Activated naive CD8-positive, alpha-beta T cell treated with anti-CD3 and anti-CD28 coated beads, Interleukin-2, amount 50 U/mL, for 24 hours (primary cell): ENCODE measurements at regions not wholly inside any gene's neighbourhood (a gene's known extent, or its start where the extent isn't known, plus 50 kb on each side); places are given as distances from the start of the nearest gene placed in this dataset.

Experiments used
- ATAC-seq: fragments of 150-1000 bp; cut with Tn5 transposase; one replicate; pipeline ENCODE4 v1.10.0; 2021
- DNase-seq: peaks from one replicate; pipeline ENCODE4 v3.0.0; 2021
- H3K27ac Mint-ChIP-seq: one replicate; pipeline ENCODE4 v1.8.0; 2021; ENCODE audit warnings: mild to moderate bottlenecking, mixed read lengths
- H3K27me3 Mint-ChIP-seq: one replicate; pipeline ENCODE4 v1.8.0; 2021; ENCODE audit warnings: mixed read lengths
- H3K36me3 Mint-ChIP-seq: one replicate; pipeline ENCODE4 v1.8.0; 2021; ENCODE audit warnings: low read depth, mixed read lengths
- H3K4me1 Mint-ChIP-seq: one replicate; pipeline ENCODE4 v1.8.0; 2021; ENCODE audit warnings: mixed read lengths
- H3K4me3 Mint-ChIP-seq: one replicate; pipeline ENCODE4 v1.8.0; 2021; ENCODE audit warnings: mild to moderate bottlenecking, moderate library complexity, mixed read lengths
- H3K9me3 Mint-ChIP-seq: one replicate; pipeline ENCODE4 v1.8.0; 2021; ENCODE audit warnings: mixed read lengths

DNA sequence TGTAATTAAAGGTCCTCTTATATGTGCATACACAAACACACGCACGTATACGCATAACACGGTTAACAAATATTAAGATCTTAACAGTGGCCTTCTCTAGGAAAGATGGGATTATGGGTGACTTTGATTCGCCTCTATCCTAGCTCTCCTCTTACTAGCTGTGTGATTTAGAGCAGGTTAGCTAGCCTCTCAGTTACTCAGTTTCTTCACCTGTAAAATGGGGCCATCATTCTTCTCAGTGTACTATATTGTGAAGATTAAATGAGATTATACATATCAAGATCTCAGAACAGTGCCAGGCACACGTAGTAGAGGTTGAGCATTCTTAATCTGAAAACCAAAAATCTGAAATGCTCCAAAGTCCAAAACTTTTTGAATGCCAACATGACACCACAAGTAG, 159.3 kb downstream of the BCOR start:
- ATAC-seq (no peak), DNase-seq (no peak)
- no peaks in the 10 kb centered on the region for H3K36me3 Mint-ChIP-seq
- peaks cover 12% of the 10 kb centered on the region for H3K4me1 Mint-ChIP-seq
- H3K9me3 Mint-ChIP-seq = peaks cover 4% of the 10 kb centered on the region
- H3K27me3 Mint-ChIP-seq = no peaks in the 10 kb centered on the region
- no peak overlapping the region for H3K4me3 Mint-ChIP-seq
- H3K27ac Mint-ChIP-seq = no peak overlapping the region

DNA sequence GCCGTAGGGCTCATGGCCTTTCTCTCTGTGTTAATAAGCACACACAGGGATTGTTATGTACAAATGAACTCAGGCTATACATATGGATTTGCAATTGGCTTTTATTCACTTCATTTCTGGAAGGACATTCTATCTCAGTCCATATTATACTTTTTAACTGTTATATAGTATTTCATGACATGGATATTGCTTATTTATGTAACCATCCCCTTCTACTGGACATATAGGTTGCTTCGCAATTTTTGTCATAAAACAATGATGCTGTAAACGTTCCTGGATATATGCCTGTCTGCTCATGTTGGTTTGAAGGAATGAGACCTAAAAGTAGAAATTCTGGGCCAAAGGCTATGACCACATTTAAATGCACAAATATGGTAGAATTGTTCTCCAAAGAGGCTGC, 158.1 kb downstream of the BCOR start:
- peaks cover 12% of the 10 kb centered on the region for H3K4me1 Mint-ChIP-seq
- DNase-seq = no peak
- H3K4me3 Mint-ChIP-seq = no peak overlapping the region
- H3K27me3 Mint-ChIP-seq = no peaks in the 10 kb centered on the region
- ATAC-seq = no peak
- H3K36me3 Mint-ChIP-seq = no peaks in the 10 kb centered on the region
- no peak overlapping the region for H3K27ac Mint-ChIP-seq
- peaks cover 4% of the 10 kb centered on the region for H3K9me3 Mint-ChIP-seq

DNA sequence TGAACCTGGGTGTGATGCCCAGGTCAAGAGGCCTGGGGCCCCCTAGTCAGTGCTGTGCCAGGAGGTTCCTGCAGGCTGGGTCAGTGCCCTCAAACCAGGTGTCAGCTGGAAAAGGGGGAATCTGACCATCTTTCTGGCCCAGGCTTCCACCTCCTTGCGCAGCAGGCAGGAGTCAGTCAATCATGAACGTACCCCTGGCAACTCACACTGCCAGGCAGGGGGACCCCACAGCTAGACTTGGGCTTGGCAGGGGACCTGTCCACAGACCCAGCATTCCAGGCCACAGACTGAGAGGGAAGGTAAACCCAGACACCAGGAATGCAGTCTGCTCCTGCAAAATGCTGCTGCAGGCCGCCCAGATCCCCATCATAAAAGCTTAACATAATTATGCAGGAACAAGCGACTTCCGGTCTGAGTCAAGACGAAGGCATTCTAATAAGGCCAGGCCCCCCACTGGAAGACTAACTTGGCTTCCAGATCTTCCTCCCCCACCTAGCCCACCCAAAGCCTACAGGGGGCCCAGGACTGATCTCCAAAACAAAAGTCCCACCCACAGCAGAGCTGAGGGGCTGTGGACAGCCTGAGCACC, 156.3 kb downstream of the BCOR start:
- DNase-seq = no peak
- Mint-ChIP-seq H3K36me3 (no peaks in the 10 kb centered on the region), H3K9me3 (peaks cover 4% of the 10 kb centered on the region), H3K4me3 (no peak overlapping the region), H3K4me1 (peaks cover 11% of the 10 kb centered on the region), H3K27me3 (no peaks in the 10 kb centered on the region), H3K27ac (no peak overlapping the region)
- ATAC-seq = no peak

DNA sequence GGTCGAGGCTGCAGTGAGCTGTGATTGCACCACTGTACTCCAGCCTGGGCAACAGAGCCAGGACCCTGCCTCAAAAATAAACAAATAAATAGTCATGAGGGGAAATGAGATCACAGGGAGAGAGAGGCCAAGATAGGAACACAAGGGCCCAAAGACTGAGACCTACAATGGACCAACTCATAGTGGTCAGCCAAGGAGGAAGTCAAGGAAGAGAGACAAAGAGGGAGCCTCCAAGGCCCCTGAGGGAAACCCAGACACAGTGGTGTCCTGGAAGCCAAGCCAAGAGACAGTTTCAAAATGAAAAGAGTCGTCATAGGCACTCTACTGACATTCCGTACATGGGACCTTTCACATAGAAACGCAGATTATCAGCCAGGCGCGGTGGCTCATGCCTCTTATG, 153.3 kb downstream of the BCOR start:
- Mint-ChIP-seq H3K27ac (no peak overlapping the region), H3K4me3 (no peak overlapping the region), H3K27me3 (no peaks in the 10 kb centered on the region), H3K4me1 (peaks cover 1% of the 10 kb centered on the region), H3K36me3 (no peaks in the 10 kb centered on the region), H3K9me3 (peaks cover 4% of the 10 kb centered on the region)
- no peak for DNase-seq
- no peak for ATAC-seq

DNA sequence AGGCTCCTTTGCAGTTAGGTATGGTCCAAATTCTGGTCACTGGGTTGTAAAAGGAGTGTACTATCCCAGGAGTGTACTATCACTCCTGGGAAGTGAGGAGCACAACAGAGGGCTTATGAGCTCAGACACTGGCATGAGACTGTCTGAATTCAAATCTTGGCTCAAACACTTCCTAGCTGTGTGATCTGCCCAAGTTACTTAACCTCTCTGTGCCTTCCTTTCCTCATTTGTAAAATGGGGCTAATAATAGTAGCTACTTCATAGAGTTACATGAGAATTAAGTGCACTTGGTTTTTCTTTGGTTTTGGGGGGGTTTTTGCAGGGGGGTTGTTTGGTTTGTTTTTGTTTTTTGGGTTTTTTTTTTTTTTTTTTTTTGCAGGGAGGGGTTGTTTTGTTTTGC, 152.0 kb downstream of the BCOR start:
- H3K27me3 Mint-ChIP-seq = no peaks in the 10 kb centered on the region
- H3K9me3 Mint-ChIP-seq = peaks cover 4% of the 10 kb centered on the region
- H3K4me1 Mint-ChIP-seq = peaks cover 1% of the 10 kb centered on the region
- no peaks in the 10 kb centered on the region for H3K36me3 Mint-ChIP-seq
- no peak overlapping the region for H3K27ac Mint-ChIP-seq
- H3K4me3 Mint-ChIP-seq = no peak overlapping the region
- DNase-seq (no peak), ATAC-seq (no peak)

DNA sequence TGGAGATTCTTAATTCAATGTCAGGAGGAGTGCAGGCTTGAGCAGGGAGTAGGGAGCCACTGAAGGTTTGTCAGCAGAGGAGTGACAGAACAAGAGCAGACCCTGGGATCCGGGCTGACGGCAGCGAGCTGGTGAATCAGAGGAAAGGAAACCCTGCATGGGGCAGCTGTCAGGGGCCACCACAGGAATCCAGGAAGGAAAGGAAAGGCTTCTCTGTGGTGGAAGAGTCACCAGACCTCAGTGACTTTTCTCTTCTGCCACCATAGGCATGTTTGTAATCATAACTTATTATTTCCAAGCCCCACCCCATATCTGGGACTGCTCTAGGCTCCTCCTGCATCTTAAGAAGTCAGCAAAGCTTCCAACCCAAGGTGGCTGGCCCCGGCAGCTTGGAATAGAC, 150.9 kb downstream of the BCOR start:
- DNase-seq (no peak), ATAC-seq (no peak)
- Mint-ChIP-seq H3K4me1 (peaks cover 1% of the 10 kb centered on the region), H3K27ac (no peak overlapping the region), H3K4me3 (no peak overlapping the region), H3K9me3 (peaks cover 4% of the 10 kb centered on the region), H3K27me3 (no peaks in the 10 kb centered on the region), H3K36me3 (no peaks in the 10 kb centered on the region)

DNA sequence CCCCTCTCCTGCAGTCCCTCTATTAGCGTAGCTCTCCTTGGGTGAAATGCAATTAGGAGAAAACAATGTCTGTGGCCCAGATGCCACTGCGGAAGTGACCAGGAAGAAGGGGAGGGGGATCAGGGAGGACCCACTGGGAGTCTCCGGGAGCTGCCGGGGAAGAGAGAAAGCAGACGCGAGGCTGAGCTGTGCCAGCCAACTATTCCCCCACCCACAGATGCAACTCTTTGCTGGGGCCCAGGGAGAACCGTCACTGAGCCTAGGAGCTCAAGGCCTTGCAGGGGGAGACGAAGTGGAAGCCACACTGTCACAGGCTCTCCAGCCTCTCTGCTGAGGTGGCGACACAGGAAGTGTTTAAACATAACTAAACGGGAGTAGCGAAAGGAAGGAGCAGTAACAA, 149.2 kb downstream of the BCOR start:
- H3K4me3 Mint-ChIP-seq = no peak overlapping the region
- no peaks in the 10 kb centered on the region for H3K9me3 Mint-ChIP-seq
- DNase-seq = no peak
- peaks cover 1% of the 10 kb centered on the region for H3K4me1 Mint-ChIP-seq
- H3K27ac Mint-ChIP-seq = no peak overlapping the region
- H3K36me3 Mint-ChIP-seq = no peaks in the 10 kb centered on the region
- ATAC-seq = no peak
- H3K27me3 Mint-ChIP-seq = no peaks in the 10 kb centered on the region

DNA sequence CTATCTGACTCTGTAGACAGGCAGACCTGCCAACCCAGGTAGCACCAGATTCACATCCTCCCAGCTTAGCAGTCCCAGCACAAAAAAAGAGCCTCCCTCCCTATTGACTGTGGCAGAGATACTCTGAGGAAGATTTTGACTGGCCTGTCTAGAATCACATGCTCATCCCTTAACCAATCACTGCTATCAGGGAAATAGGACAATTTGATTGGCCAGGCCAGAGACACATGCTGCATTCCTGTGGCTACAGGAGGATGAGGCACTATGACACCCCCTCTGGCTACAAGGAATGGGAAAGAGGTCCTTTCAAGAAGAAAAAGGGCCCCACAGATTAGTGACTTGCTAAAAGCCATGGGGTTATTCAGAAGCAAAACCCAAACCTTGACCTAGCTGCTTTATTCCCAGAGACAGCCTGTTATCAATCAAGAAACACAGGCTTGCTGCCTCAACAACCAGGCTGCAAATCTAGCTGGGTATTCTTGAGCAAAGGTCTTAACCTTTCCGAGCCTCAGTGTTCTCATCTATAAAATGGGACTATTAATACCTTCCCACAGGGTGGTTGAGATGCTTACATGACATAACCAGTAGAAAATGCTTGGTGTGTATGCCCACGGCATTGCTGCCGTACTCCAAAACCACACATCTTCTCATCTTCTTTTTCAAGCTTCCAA, 147.6 kb downstream of the BCOR start:
- DNase-seq (no peak), ATAC-seq (no peak)
- Mint-ChIP-seq H3K9me3 (no peaks in the 10 kb centered on the region), H3K4me1 (peaks cover 4% of the 10 kb centered on the region), H3K4me3 (no peak overlapping the region), H3K36me3 (no peaks in the 10 kb centered on the region), H3K27me3 (no peaks in the 10 kb centered on the region), H3K27ac (no peak overlapping the region)

DNA sequence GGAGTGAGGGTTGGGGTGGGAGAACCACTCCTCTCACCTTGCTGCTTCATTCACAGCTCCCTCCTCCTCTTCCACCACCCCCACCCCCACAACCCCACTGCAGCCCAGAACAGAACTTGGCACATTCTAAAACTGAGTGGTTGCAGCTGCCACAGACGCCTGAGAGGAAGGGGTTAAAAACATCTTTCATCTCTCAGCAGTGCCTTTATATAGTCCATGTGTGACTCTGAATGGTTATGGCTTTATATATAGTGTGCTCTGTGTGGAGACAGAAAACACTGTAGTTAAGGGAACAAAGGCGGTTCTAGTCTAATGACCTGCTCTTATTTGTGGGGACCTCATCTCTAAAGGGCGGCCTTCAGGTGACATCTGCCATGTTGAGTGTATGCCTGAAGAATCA, 144.8 kb downstream of the BCOR start:
- Mint-ChIP-seq H3K27ac (no peak overlapping the region), H3K9me3 (no peaks in the 10 kb centered on the region), H3K4me3 (no peak overlapping the region), H3K4me1 (peaks cover 4% of the 10 kb centered on the region), H3K36me3 (no peaks in the 10 kb centered on the region), H3K27me3 (no peaks in the 10 kb centered on the region)
- ATAC-seq (no peak), DNase-seq (no peak)

DNA sequence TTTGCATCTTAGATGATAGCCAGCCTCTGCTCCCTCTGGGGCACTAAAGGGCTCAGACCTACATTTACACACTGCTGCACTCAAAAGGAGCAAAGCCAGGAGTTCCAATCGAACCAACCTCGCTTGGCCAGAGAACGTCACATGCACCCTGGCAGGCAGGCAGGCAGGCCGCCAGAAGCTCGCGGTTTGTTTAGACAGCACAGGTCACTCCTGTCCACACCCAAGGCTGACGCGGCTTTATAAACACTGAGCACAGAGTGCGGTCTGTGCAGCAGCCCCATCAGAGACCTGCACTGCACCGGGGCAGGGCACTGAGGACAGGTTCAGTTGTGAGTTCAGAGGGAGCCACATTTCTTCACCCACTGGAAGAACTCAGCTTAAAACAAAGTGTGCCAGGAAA, 143.9 kb downstream of the BCOR start:
- no peaks in the 10 kb centered on the region for H3K27me3 Mint-ChIP-seq
- H3K27ac Mint-ChIP-seq = no peak overlapping the region
- DNase-seq (no peak), ATAC-seq (no peak)
- H3K36me3 Mint-ChIP-seq = no peaks in the 10 kb centered on the region
- H3K9me3 Mint-ChIP-seq = no peaks in the 10 kb centered on the region
- peaks cover 2% of the 10 kb centered on the region for H3K4me1 Mint-ChIP-seq
- H3K4me3 Mint-ChIP-seq = no peak overlapping the region

DNA sequence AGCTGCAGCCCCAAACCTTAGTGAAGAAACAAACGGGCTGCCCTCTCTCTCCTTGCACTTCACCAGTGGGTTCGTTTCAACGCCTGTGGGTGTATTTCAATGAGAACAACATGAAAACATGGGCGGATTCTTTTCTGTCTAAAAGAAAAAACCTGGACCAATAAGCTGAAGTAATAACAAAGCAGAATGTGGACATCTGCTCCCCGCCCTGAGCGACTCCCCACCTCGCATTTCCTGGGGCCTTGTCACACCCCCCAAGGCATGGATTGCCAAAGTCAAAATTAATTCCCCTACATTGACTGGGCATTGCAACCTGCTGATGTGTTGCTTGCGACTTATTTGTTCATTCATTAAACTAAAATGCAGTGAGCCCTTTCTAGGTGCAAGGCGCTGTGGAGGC, 142.9 kb downstream of the BCOR start:
- Mint-ChIP-seq H3K27me3 (no peaks in the 10 kb centered on the region), H3K27ac (no peak overlapping the region), H3K36me3 (no peaks in the 10 kb centered on the region), H3K9me3 (no peaks in the 10 kb centered on the region), H3K4me3 (no peak overlapping the region), H3K4me1 (peaks cover 2% of the 10 kb centered on the region)
- no peak for DNase-seq
- no peak for ATAC-seq

DNA sequence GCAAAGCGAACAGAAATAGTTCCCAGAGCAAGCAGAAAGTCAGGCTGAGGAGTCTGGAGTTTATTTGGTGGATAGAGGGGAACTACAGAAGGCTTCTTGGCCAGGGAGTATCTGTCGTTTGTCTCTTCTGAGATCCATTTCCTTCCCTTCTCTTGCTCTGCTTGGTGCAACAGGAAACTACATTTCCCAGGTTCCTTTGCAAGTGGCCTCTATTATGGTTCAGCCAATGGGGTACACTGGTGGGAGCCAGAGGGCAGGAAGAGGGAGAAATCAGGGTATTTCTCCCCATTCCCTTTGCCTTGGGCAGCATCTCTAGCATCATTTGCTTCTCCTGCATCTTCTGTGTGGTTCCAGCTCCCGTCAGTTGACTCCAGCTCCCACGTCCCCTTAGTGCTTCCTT, 142.1 kb downstream of the BCOR start:
- Mint-ChIP-seq H3K27me3 (no peaks in the 10 kb centered on the region), H3K4me1 (peaks cover 2% of the 10 kb centered on the region), H3K4me3 (no peak overlapping the region), H3K9me3 (no peaks in the 10 kb centered on the region), H3K36me3 (no peaks in the 10 kb centered on the region), H3K27ac (no peak overlapping the region)
- ATAC-seq = no peak
- no peak for DNase-seq

DNA sequence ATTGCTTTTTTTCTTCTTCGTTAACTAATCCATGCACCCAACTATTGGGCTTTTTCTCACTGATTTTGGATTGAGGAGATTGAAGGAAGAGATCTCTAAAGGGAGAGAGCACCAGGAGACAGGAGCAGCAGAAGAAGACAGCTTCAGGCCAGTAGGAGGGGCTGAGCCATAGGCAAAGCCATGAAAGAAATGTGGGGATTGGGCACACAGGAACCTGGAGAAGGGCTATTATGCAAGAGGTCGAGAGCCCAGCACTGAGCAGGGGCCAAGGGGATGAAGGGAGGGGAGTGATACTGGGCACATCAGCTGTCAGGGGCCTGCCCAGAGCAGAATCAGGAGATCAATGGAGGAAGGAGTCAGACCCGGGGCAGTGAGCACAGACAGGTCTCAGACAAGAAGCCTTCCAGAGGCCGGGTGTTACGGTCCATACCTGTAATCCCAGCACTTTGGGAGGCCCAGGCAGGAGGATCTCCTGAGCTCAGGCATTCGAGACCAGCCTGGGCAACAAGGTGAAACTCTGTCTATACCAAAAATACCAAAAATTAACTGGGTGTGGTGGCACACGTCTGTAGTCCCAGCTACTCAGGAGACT, 140.9 kb downstream of the BCOR start:
- H3K9me3 Mint-ChIP-seq = no peaks in the 10 kb centered on the region
- no peaks in the 10 kb centered on the region for H3K27me3 Mint-ChIP-seq
- H3K27ac Mint-ChIP-seq = no peak overlapping the region
- peaks cover 2% of the 10 kb centered on the region for H3K4me1 Mint-ChIP-seq
- ATAC-seq = no peak
- no peak for DNase-seq
- H3K36me3 Mint-ChIP-seq = no peaks in the 10 kb centered on the region
- H3K4me3 Mint-ChIP-seq = no peak overlapping the region

DNA sequence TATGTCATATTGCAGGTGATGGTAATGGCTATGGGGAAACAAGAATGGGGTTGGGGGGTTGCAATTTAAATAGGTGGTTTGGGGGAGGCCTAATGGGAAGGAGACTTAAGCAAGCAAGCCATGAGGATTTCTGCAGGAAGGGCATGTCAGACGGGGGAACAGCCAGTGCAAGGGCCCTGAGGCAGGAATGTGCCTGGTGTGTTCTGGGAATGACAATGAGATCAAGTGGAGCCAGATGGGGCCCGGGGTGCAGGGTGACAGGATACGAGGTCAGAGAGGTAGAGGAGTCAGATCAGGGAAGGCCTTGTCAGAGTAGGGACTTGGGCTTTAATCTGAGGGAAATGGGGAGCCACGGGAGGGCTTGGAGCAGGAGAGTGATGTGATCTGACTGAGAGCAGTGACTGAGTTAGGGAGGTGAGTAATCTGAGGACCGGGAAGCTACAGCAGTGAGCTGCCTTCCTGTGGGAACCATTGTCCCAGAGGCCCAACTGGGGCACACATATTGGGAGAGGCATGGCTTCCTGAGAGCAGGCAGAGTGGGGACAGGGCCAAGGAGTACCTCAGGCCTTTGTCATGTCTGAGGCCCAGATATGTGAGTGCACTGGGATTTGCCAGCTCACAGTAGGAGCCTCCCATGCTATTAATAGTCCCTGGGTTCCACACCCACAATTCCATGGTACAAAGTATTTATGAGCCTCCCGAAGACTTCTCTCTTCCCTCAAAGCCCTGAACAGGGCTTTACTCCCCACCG, 139.8 kb downstream of the BCOR start:
- no peaks in the 10 kb centered on the region for H3K27me3 Mint-ChIP-seq
- H3K9me3 Mint-ChIP-seq = no peaks in the 10 kb centered on the region
- no peaks in the 10 kb centered on the region for H3K36me3 Mint-ChIP-seq
- peaks cover 2% of the 10 kb centered on the region for H3K4me1 Mint-ChIP-seq
- ATAC-seq (no peak), DNase-seq (no peak)
- H3K4me3 Mint-ChIP-seq = no peak overlapping the region
- no peak overlapping the region for H3K27ac Mint-ChIP-seq

DNA sequence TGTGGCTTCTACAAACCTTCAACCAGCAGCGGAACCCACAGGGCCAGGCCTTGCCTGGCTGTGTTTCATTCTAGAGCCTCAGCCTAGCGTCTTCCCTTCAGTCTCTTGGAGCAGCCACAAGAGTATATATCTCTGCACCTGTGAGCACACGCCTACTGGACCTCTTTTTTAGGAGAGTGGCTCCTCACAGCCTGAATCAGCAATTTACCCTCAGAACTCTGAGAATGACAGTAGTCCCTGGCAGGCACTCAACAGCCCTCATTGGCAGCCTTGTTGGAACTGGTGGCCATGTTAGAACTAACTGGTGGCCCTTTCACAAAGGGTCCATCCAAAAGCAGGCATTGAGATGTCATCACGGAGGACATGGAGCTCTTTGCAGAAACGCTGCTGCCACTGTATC, 138.9 kb downstream of the BCOR start:
- Mint-ChIP-seq H3K36me3 (no peaks in the 10 kb centered on the region), H3K4me3 (no peak overlapping the region), H3K4me1 (peaks cover 2% of the 10 kb centered on the region), H3K27me3 (no peaks in the 10 kb centered on the region), H3K9me3 (no peaks in the 10 kb centered on the region), H3K27ac (no peak overlapping the region)
- no peak for ATAC-seq
- no peak for DNase-seq
